Endothelial cell of umbilical vein (primary cell): ENCODE measurements at regions not wholly inside any gene's neighbourhood (a gene's known extent, or its start where the extent isn't known, plus 50 kb on each side); places are given as distances from the start of the nearest gene placed in this dataset.

Source experiments
- BruUV-seq: library from RNA; stranded (reverse); fragments of 400-500 nt; replicated peaks from 2 replicates; lab custom pipeline; 2021; lab: Mats Ljungman, UMichigan
- CTCF ChIA-PET: fragments of 300-600, 350-600 bp; sonication (Branson Sonifier 250); formaldehyde crosslinking; loops from one replicate; lab custom pipeline; 2021; ENCODE audit warnings: antibody characterized with exemption, inconsistent platforms; lab: Charles Lee
- POLR2A ChIA-PET: fragments of 300-600, 350-600 bp; sonication (Branson Sonifier 250); formaldehyde crosslinking; loops from one replicate; lab custom pipeline; 2021; ENCODE audit warnings: antibody characterized with exemption, inconsistent platforms; lab: Charles Lee
- DNase-seq: peaks from one replicate; pipeline ENCODE4 v3.0.0-alpha.2; 2011; ENCODE audit warnings: low read depth, low spot score
- FAIRE-seq: peaks from 2 replicates; lab custom pipeline; 2011; peaks lifted over from hg19 to GRCh38; lab: Jason Lieb, UNC
- H2AFZ ChIP-seq: 2 replicates; pipeline ENCODE4 v1.6.0; 2012; ENCODE audit warnings: low read depth, low read length, control low read depth, inconsistent platforms
- H3K27ac ChIP-seq: 2 replicates; pipeline ENCODE4 v1.5.1; 2011; ENCODE audit warnings: low read depth, mild to moderate bottlenecking, control low read depth, low read length, moderate library complexity; ENCODE audit not compliant: insufficient read depth
- H3K27me3 ChIP-seq, 2 experiments: 2 replicates each; pipeline versions ENCODE4 v1.6.0 to v1.6.1; 2011; ENCODE audit warnings: low read length in 2 of 2, mixed read lengths in 1 of 2; ENCODE audit not compliant: control insufficient read depth in 2 of 2, insufficient read depth in 2 of 2
- H3K36me3 ChIP-seq, 2 experiments: 2 replicates in 1 of 2; 3 replicates in 1 of 2; pipeline ENCODE4 v1.5.1; 2011; ENCODE audit warnings: low read length in 2 of 2, mild to moderate bottlenecking in 1 of 2, moderate library complexity in 1 of 2; ENCODE audit not compliant: control insufficient read depth in 2 of 2, insufficient read depth in 2 of 2; ENCODE audit errors: extremely low read depth in 1 of 2
- H3K4me1 ChIP-seq: 3 replicates; pipeline ENCODE4 v1.5.1; 2011; ENCODE audit warnings: mild to moderate bottlenecking, low read length; ENCODE audit not compliant: control insufficient read depth, insufficient read depth; ENCODE audit errors: extremely low read depth
- H3K4me2 ChIP-seq: 2 replicates; pipeline ENCODE4 v1.6.1; 2011; ENCODE audit warnings: low read length, control low read depth, mixed read lengths; ENCODE audit not compliant: insufficient read depth
- H3K4me3 ChIP-seq, 3 experiments: fragments of 200-600 bp in 1 of 3; sonication (generic), shearing (Covaris generic) in 1 of 3; replicated peaks in 1 of 3; 2 replicates each; pipeline ENCODE4 v1.5.1; 2011 to 2016; ENCODE audit warnings: control low read depth in 3 of 3, low read length in 3 of 3, mild to moderate bottlenecking in 2 of 3, inconsistent platforms in 1 of 3, low read depth in 1 of 3, moderate library complexity in 1 of 3; ENCODE audit not compliant: insufficient read depth in 1 of 3
- H3K79me2 ChIP-seq: 2 replicates; pipeline ENCODE4 v1.6.0; 2012; ENCODE audit warnings: low read length, inconsistent platforms; ENCODE audit not compliant: control insufficient read depth, insufficient read depth
- H3K9ac ChIP-seq: replicated peaks from 2 replicates; pipeline ENCODE3; 2011; ENCODE audit warnings: low read length, control low read depth; ENCODE audit not compliant: insufficient read depth; ENCODE audit errors: extremely low read depth
- H3K9me1 ChIP-seq: replicated peaks from 3 replicates; pipeline ENCODE4 v1.6.0; 2011; ENCODE audit warnings: mild to moderate bottlenecking, low read length; ENCODE audit not compliant: control insufficient read depth, insufficient read depth; ENCODE audit errors: extremely low read depth
- H3K9me3 ChIP-seq: replicated peaks from 2 replicates; pipeline ENCODE4 v1.5.1; 2012; ENCODE audit warnings: low read length, inconsistent platforms; ENCODE audit not compliant: control insufficient read depth, insufficient read depth
- H4K20me1 ChIP-seq: replicated peaks from 2 replicates; pipeline ENCODE3; 2011; ENCODE audit warnings: mild to moderate bottlenecking, low read length; ENCODE audit not compliant: control insufficient read depth, insufficient read depth; ENCODE audit errors: extremely low read depth
- EZH2 ChIP-seq: IDR thresholded peaks from 2 replicates; pipeline ENCODE4 v1.6.1; 2012; ENCODE audit warnings: borderline replicate concordance, low read depth, mild to moderate bottlenecking, moderate library complexity, low read length, inconsistent platforms; ENCODE audit not compliant: severe bottlenecking
- FOS ChIP-seq: IDR thresholded peaks from 2 replicates; pipeline ENCODE4 v1.6.1; 2011; ENCODE audit warnings: mild to moderate bottlenecking, low read length, moderate library complexity, borderline replicate concordance; ENCODE audit not compliant: insufficient read depth
- GATA2 ChIP-seq: IDR thresholded peaks from 2 replicates; pipeline ENCODE4 v1.7.0; 2011; ENCODE audit warnings: low read depth, mild to moderate bottlenecking, moderate library complexity, mixed read lengths, low read length; ENCODE audit not compliant: insufficient read length, insufficient read depth
- JUN ChIP-seq: IDR thresholded peaks from 2 replicates; pipeline ENCODE4 v1.6.1; 2011; ENCODE audit warnings: borderline replicate concordance, low read depth; ENCODE audit not compliant: insufficient read length, insufficient read depth
- MYC ChIP-seq: IDR thresholded peaks from one replicate; pipeline ENCODE4 v1.6.1; 2011; ENCODE audit warnings: mild to moderate bottlenecking, low read depth, low read length
- POLR2A ChIP-seq: IDR thresholded peaks from 2 replicates; pipeline ENCODE4 v1.6.1; 2012; ENCODE audit warnings: low read depth, mild to moderate bottlenecking, control low read depth, low read length
- POLR2AphosphoS5 ChIP-seq: IDR thresholded peaks from 2 replicates; pipeline ENCODE4 v1.6.1; 2012; ENCODE audit warnings: low read depth, mild to moderate bottlenecking, control low read depth, low read length, moderate library complexity; ENCODE audit not compliant: insufficient read depth
- dilution Hi-C: fragments of 300-500 bp; cut with MboI; formaldehyde crosslinking; loops from one replicate; pipeline ENCODE4 v1.15.0; 2019; ENCODE audit warnings: low sequenced_read_pairs; ENCODE audit not compliant: extremely low pct_ligation_motif_present
- intact Hi-C: fragments of 100-400 bp; cut with micrococcal nuclease; formaldehyde crosslinking; loops from one replicate; pipeline ENCODE4 v1.10.0; 2022
- TF ChIP-seq, protein P1 (sequence below), 2 donors: IDR thresholded peaks; 1 replicate in 1 of 2; 2 replicates in 1 of 2; pipeline ENCODE4 v1.5.1; 2011; ENCODE audit warnings: low read length in 2 of 2, mild to moderate bottlenecking in 2 of 2, moderate library complexity in 2 of 2, control low read depth in 1 of 2, inconsistent platforms in 1 of 2, low read depth in 1 of 2; ENCODE audit not compliant: insufficient read depth in 1 of 2; ENCODE audit errors: extremely low read depth in 1 of 2
- TF ChIP-seq, protein P2 (sequence below): IDR thresholded peaks from 2 replicates; pipeline ENCODE4 v1.6.1; 2011; ENCODE audit not compliant: insufficient read depth, insufficient read length

GRCh38 chr12:124676714-124677462 lies 109.5 kb upstream of the NCOR2 start:
- ChIA-PET POLR2A (no interaction called here), CTCF (no interaction called here)
- intact Hi-C loops (no loop called here), dilution Hi-C loops (loop anchor here (25.0 kb wide), 1 partner anchor 115 kb away; the partner anchor contains the start of gene NCOR2)
- no peaks in the 10 kb centered on the region for H3K36me3 ChIP-seq
- no peaks in the 10 kb centered on the region for H3K9me3 ChIP-seq
- no peak overlapping the region for H3K4me3 ChIP-seq
- TF ChIP-seq FOS (no peak), POLR2AphosphoS5 (no peak), GATA2 (no peak), JUN (no peak), MYC (no peak), EZH2 (no peak), POLR2A (no peak)
- TF ChIP-seq, protein P1, sequence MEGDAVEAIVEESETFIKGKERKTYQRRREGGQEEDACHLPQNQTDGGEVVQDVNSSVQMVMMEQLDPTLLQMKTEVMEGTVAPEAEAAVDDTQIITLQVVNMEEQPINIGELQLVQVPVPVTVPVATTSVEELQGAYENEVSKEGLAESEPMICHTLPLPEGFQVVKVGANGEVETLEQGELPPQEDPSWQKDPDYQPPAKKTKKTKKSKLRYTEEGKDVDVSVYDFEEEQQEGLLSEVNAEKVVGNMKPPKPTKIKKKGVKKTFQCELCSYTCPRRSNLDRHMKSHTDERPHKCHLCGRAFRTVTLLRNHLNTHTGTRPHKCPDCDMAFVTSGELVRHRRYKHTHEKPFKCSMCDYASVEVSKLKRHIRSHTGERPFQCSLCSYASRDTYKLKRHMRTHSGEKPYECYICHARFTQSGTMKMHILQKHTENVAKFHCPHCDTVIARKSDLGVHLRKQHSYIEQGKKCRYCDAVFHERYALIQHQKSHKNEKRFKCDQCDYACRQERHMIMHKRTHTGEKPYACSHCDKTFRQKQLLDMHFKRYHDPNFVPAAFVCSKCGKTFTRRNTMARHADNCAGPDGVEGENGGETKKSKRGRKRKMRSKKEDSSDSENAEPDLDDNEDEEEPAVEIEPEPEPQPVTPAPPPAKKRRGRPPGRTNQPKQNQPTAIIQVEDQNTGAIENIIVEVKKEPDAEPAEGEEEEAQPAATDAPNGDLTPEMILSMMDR (IDR thresholded peaks at IDR 0.05; ENCODE audit: extremely low read depth in 1 of 2, insufficient read depth in 1 of 2, low read depth in 1 of 2, low read length in 2 of 2), result no peak
- TF ChIP-seq, protein P2, sequence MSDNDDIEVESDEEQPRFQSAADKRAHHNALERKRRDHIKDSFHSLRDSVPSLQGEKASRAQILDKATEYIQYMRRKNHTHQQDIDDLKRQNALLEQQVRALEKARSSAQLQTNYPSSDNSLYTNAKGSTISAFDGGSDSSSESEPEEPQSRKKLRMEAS, result no peak
- DNase-seq (no peak), FAIRE-seq (no peak)
- no peaks in the 10 kb centered on the region for H3K79me2 ChIP-seq
- no peak overlapping the region for H3K9ac ChIP-seq
- BruUV-seq, result no TSS peak
- H3K9me1 ChIP-seq, result no peaks in the 10 kb centered on the region
- H3K27ac ChIP-seq, result no peak overlapping the region
- no peaks in the 10 kb centered on the region for H4K20me1 ChIP-seq
- peaks cover 15% of the 10 kb centered on the region for H3K4me1 ChIP-seq
- H3K27me3 ChIP-seq, result no peaks in the 10 kb centered on the region
- H2AFZ ChIP-seq, result no peak overlapping the region
- H3K4me2 ChIP-seq, result no peak overlapping the region
